Osteoblast (primary cell): ENCODE measurements at regions not wholly inside any gene's neighbourhood (a gene's known extent, or its start where the extent isn't known, plus 50 kb on each side); places are given as distances from the start of the nearest gene placed in this dataset.

ENCODE experiments used
- DNase-seq: peaks from one replicate; pipeline ENCODE4 v3.0.0; 2011; ENCODE audit warnings: low spot score, mixed read lengths; ENCODE audit not compliant: insufficient read length; ENCODE audit errors: missing footprints
- H2AFZ ChIP-seq: 2 replicates; pipeline ENCODE4 v1.6.0; 2011; ENCODE audit warnings: mild to moderate bottlenecking, low read length
- H3K27ac ChIP-seq: 2 replicates; pipeline ENCODE4 v1.5.1; 2011; ENCODE audit warnings: mild to moderate bottlenecking, low read depth, low read length, moderate library complexity
- H3K27me3 ChIP-seq: 2 replicates; pipeline ENCODE4 v1.6.0; 2012; ENCODE audit warnings: mild to moderate bottlenecking, control low read depth, inconsistent platforms, low read length, moderate library complexity; ENCODE audit not compliant: insufficient read depth
- H3K36me3 ChIP-seq: 2 replicates; pipeline ENCODE4 v1.5.1; 2011; ENCODE audit warnings: mild to moderate bottlenecking, low read length, control low read depth, moderate library complexity; ENCODE audit not compliant: insufficient read depth
- H3K4me1 ChIP-seq: 2 replicates; pipeline ENCODE4 v1.5.1; 2011; ENCODE audit warnings: mild to moderate bottlenecking, low read length, control low read depth, moderate library complexity; ENCODE audit not compliant: insufficient read depth
- H3K4me2 ChIP-seq: 2 replicates; pipeline ENCODE4 v1.6.0; 2011; ENCODE audit warnings: mild to moderate bottlenecking, low read length; ENCODE audit not compliant: insufficient read depth
- H3K4me3 ChIP-seq: fragments of 200-600 bp; sonication (generic); 3 replicates; pipeline ENCODE4 v1.5.1; 2012; ENCODE audit warnings: mild to moderate bottlenecking, low read length, inconsistent platforms; ENCODE audit not compliant: insufficient read depth
- H3K79me2 ChIP-seq: 2 replicates; pipeline ENCODE4 v1.6.0; 2012; ENCODE audit warnings: mild to moderate bottlenecking, low read length, control low read depth, inconsistent platforms; ENCODE audit not compliant: insufficient read depth
- H3K9me3 ChIP-seq: 2 replicates; pipeline ENCODE4 v1.5.1; 2011; ENCODE audit warnings: low read depth, low read length, control low read depth
- H4K20me1 ChIP-seq: 2 replicates; pipeline ENCODE4 v1.6.0; 2012; ENCODE audit warnings: mild to moderate bottlenecking, low read length, control low read depth; ENCODE audit not compliant: insufficient read depth
- TF ChIP-seq, protein P1 (sequence below): IDR thresholded peaks from 2 replicates; pipeline ENCODE4 v1.5.1; 2011; ENCODE audit warnings: mild to moderate bottlenecking, low read depth, low read length, moderate library complexity; ENCODE audit errors: extremely low read depth

DNA sequence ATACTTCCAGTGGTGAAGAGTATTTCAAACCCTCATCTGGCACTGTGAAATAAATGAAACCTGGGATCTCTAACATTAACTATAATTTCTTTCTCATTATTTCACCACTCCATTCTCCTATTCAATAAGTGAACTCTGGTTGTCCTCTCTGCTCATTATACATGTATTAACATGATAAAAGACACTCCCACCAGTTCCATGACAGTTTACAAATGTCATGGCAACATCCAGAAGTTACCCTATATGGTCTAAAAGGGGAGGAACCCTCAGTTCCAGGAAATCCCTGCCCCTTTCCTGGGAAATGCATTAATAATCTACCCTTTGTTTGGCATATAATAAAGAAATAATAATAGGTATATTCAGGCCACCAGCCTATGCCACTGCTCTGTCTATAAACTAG lies 62.7 kb upstream of the BRINP3 start:
- H3K4me3 ChIP-seq = no peak overlapping the region
- no peak for DNase-seq
- no peak overlapping the region for H2AFZ ChIP-seq
- H3K4me1 ChIP-seq = no peaks in the 10 kb centered on the region
- no peaks in the 10 kb centered on the region for H3K9me3 ChIP-seq
- H3K27ac ChIP-seq = no peak overlapping the region
- no peaks in the 10 kb centered on the region for H3K27me3 ChIP-seq
- TF ChIP-seq, protein P1, sequence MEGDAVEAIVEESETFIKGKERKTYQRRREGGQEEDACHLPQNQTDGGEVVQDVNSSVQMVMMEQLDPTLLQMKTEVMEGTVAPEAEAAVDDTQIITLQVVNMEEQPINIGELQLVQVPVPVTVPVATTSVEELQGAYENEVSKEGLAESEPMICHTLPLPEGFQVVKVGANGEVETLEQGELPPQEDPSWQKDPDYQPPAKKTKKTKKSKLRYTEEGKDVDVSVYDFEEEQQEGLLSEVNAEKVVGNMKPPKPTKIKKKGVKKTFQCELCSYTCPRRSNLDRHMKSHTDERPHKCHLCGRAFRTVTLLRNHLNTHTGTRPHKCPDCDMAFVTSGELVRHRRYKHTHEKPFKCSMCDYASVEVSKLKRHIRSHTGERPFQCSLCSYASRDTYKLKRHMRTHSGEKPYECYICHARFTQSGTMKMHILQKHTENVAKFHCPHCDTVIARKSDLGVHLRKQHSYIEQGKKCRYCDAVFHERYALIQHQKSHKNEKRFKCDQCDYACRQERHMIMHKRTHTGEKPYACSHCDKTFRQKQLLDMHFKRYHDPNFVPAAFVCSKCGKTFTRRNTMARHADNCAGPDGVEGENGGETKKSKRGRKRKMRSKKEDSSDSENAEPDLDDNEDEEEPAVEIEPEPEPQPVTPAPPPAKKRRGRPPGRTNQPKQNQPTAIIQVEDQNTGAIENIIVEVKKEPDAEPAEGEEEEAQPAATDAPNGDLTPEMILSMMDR = no peak
- H3K79me2 ChIP-seq = no peaks in the 10 kb centered on the region
- H4K20me1 ChIP-seq = no peaks in the 10 kb centered on the region
- no peak overlapping the region for H3K4me2 ChIP-seq
- H3K36me3 ChIP-seq = no peaks in the 10 kb centered on the region

DNA sequence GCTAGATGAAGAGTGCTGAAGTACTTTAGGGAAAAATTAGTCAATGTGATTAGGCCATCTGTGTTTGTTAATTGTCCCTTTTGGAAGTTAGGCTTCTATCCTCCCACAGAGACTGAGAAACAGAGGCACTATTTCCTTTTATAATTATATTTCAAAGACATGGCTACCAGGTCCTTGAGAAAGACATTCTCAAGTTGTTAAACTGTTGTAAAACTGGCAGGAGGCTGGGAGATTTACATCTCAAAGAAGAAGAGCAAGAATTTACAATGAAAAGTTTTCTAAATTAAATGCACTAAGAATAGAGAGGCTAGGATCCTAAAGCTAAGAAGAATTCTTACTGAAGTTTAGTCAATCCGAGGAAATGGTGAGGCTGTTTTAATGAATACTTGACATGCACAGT lies 74.0 kb upstream of the BRINP3 start:
- Histone ChIP-seq H4K20me1 (no peaks in the 10 kb centered on the region), H3K36me3 (no peaks in the 10 kb centered on the region), H3K4me2 (no peak overlapping the region), H3K4me3 (no peak overlapping the region), H3K79me2 (no peaks in the 10 kb centered on the region), H3K9me3 (peaks cover 3% of the 10 kb centered on the region), H3K27me3 (no peaks in the 10 kb centered on the region), H3K27ac (no peak overlapping the region), H3K4me1 (no peaks in the 10 kb centered on the region), H2AFZ (no peak overlapping the region)
- TF ChIP-seq, protein P1 = no peak
- no peak for DNase-seq

DNA sequence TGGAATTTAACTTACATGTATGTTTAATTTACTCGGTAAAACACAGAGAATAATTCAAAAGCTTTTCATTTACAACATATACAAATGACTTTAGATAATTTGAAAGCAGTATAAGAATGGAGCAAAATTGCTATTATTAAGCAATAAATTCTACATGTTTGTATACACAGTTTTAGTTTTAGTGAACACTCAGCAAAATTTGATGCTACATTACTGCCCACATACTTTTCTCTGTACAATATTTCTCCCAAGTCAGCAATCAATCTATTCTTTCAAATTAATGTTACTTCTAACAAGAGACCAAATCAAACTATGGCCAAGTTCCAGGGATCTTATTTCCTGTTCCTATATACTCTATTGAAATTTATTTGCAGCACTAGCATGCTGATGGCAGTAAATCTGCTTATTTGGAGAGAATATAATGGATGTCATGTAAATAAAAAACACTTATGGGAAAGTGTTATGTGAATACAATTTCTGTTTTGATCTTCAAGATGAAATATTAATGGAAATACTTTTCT lies 82.6 kb upstream of the BRINP3 start:
- H3K4me3 ChIP-seq = no peak overlapping the region
- no peak overlapping the region for H2AFZ ChIP-seq
- TF ChIP-seq, protein P1 = no peak
- no peaks in the 10 kb centered on the region for H4K20me1 ChIP-seq
- H3K4me1 ChIP-seq = no peaks in the 10 kb centered on the region
- H3K27ac ChIP-seq = no peak overlapping the region
- H3K79me2 ChIP-seq = no peaks in the 10 kb centered on the region
- no peak for DNase-seq
- H3K4me2 ChIP-seq = no peak overlapping the region
- H3K36me3 ChIP-seq = no peaks in the 10 kb centered on the region
- peaks cover 6% of the 10 kb centered on the region for H3K9me3 ChIP-seq
- no peaks in the 10 kb centered on the region for H3K27me3 ChIP-seq

DNA sequence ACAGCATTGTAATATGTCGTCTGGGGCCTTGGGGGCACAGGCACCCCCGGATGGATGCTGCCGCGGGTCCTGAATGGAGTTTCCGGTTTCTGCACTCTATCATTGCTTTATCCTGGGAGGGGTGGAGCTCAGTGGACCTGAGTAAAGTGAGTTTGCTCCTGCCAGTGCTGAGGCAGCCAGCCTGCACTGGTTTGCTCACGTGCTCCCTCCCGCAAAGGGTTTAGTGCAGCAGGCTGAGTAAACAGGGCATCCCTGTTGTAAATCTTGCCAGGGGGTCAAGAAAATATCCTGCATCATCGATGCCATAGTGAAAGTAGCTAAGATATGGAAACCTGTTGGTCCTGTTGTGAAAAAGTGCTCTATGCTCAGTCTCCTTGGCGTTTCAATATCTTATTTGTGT lies 85.6 kb upstream of the BRINP3 start:
- H3K79me2 ChIP-seq = no peaks in the 10 kb centered on the region
- H3K4me1 ChIP-seq = no peaks in the 10 kb centered on the region
- no peaks in the 10 kb centered on the region for H3K36me3 ChIP-seq
- DNase-seq = no peak
- H3K27me3 ChIP-seq = no peaks in the 10 kb centered on the region
- TF ChIP-seq, protein P1 = no peak
- H3K9me3 ChIP-seq = peaks cover 6% of the 10 kb centered on the region
- no peaks in the 10 kb centered on the region for H4K20me1 ChIP-seq
- H3K4me3 ChIP-seq = no peak overlapping the region
- no peak overlapping the region for H3K27ac ChIP-seq
- H3K4me2 ChIP-seq = no peak overlapping the region
- no peak overlapping the region for H2AFZ ChIP-seq
